HEK293 (cell line): ENCODE measurements at regions not wholly inside any gene's neighbourhood (a gene's known extent, or its start where the extent isn't known, plus 50 kb on each side); places are given as distances from the start of the nearest gene placed in this dataset.

Experiments used
- CTCF ChIA-PET: fragments of 350-600 bp; formaldehyde crosslinking; extraction: SDS; loops from one replicate; lab custom pipeline; 2021; ENCODE audit warnings: antibody characterized with exemption; lab: Yijun Ruan, JAX
- POLR2A ChIA-PET: fragments of 300-600 bp; formaldehyde crosslinking; extraction: SDS; loops from one replicate; lab custom pipeline; 2020; ENCODE audit warnings: antibody characterized with exemption, inconsistent platforms; lab: Yijun Ruan, JAX
- H3K27ac ChIP-seq: fragments of 200-500 bp; sonication (Bioruptor generic); 2 replicates; pipeline ENCODE4 v1.5.1; 2014; ENCODE audit warnings: low read depth, low read length, control low read depth, inconsistent platforms; ENCODE audit errors: extremely low read depth
- H3K36me3 ChIP-seq, 2 experiments: fragments of 200-500 bp in 1 of 2; sonication (Bioruptor generic) in 1 of 2; 1 replicate in 1 of 2; 2 replicates in 1 of 2; pipeline ENCODE4 v1.5.1; 2014 to 2017; ENCODE audit warnings: inconsistent platforms in 2 of 2, low read length in 2 of 2; ENCODE audit not compliant: control insufficient read depth in 2 of 2, insufficient read depth in 1 of 2
- H3K4me1 ChIP-seq: fragments of 200-500 bp; sonication (Bioruptor generic); 2 replicates; pipeline ENCODE4 v1.5.1; 2014; ENCODE audit warnings: mild to moderate bottlenecking, low read length, inconsistent platforms; ENCODE audit not compliant: control insufficient read depth, insufficient read depth
- H3K4me3 ChIP-seq: 2 replicates; pipeline ENCODE4 v1.5.1; 2011; ENCODE audit warnings: low read depth, mild to moderate bottlenecking, control low read depth, low read length, moderate library complexity
- H3K9me3 ChIP-seq: fragments of 200-500 bp; sonication (Bioruptor generic); 2 replicates; pipeline ENCODE4 v1.5.1; 2014; ENCODE audit warnings: low read depth, low read length, inconsistent platforms; ENCODE audit not compliant: control insufficient read depth, insufficient read depth
- KLF10 ChIP-seq: fragments of 450-650 bp; IDR thresholded peaks from 2 replicates; pipeline ENCODE4 v1.5.1; 2018; ENCODE audit warnings: missing biosample characterization, mild to moderate bottlenecking, missing genetic modification characterization
- PRDM1 ChIP-seq: fragments of 450-650 bp; formaldehyde crosslinking; IDR thresholded peaks from 2 replicates; pipeline ENCODE4; 2016; ENCODE audit warnings: missing biosample characterization, missing genetic modification characterization
- SP7 ChIP-seq: fragments of 450-650 bp; formaldehyde crosslinking; IDR thresholded peaks from 2 replicates; pipeline ENCODE4 v1.5.1; 2016; ENCODE audit warnings: missing biosample characterization, missing genetic modification characterization
- YY1 ChIP-seq: fragments of 450-650 bp; formaldehyde crosslinking; IDR thresholded peaks from 2 replicates; pipeline ENCODE4 v1.5.1; 2018; ENCODE audit warnings: missing biosample characterization, missing genetic modification characterization
- ZBTB1 ChIP-seq: fragments of 450-650 bp; formaldehyde crosslinking; IDR thresholded peaks from 2 replicates; pipeline ENCODE4 v1.5.1; 2016; ENCODE audit warnings: missing biosample characterization, missing genetic modification characterization
- ZNF132 ChIP-seq: fragments of 450-650 bp; formaldehyde crosslinking; IDR thresholded peaks from 2 replicates; pipeline ENCODE4 v1.5.1; 2017; ENCODE audit warnings: missing biosample characterization, missing genetic modification characterization, borderline replicate concordance
- ZNF239 ChIP-seq: fragments of 450-650 bp; formaldehyde crosslinking; IDR thresholded peaks from 2 replicates; pipeline ENCODE4 v1.5.1; 2016; ENCODE audit warnings: missing biosample characterization, missing genetic modification characterization
- ZNF473 ChIP-seq: fragments of 450-650 bp; formaldehyde crosslinking; IDR thresholded peaks from 2 replicates; pipeline ENCODE4 v1.5.1; 2017; ENCODE audit warnings: missing biosample characterization, missing genetic modification characterization
- ZNF670 ChIP-seq: fragments of 450-650 bp; formaldehyde crosslinking; IDR thresholded peaks from 2 replicates; pipeline ENCODE4 v1.5.1; 2016; ENCODE audit warnings: missing biosample characterization, missing genetic modification characterization, low read depth
- ZNF792 ChIP-seq: fragments of 450-650 bp; formaldehyde crosslinking; IDR thresholded peaks from 2 replicates; pipeline ENCODE4 v1.5.1; 2016; ENCODE audit warnings: missing biosample characterization, missing genetic modification characterization
- ZSCAN30 ChIP-seq: fragments of 450-650 bp; IDR thresholded peaks from 2 replicates; pipeline ENCODE4 v1.5.1; 2018; ENCODE audit warnings: missing biosample characterization, mild to moderate bottlenecking, missing genetic modification characterization, moderate library complexity
- TF ChIP-seq, protein P1 (sequence below): fragments of 450-650 bp; formaldehyde crosslinking; IDR thresholded peaks from 2 replicates; pipeline ENCODE4 v1.5.1; 2017; ENCODE audit warnings: missing biosample characterization, missing genetic modification characterization
- TF ChIP-seq, protein P2 (sequence below): fragments of 450-650 bp; formaldehyde crosslinking; IDR thresholded peaks from 2 replicates; pipeline ENCODE4 v1.5.1; 2016; ENCODE audit warnings: missing biosample characterization, missing genetic modification characterization
- TF ChIP-seq, protein P3 (sequence below): fragments of 450-650 bp; formaldehyde crosslinking; IDR thresholded peaks from 2 replicates; pipeline ENCODE4 v1.5.1; 2016; ENCODE audit warnings: missing biosample characterization, missing genetic modification characterization
- TF ChIP-seq, protein P4 (sequence below): fragments of 450-650 bp; formaldehyde crosslinking; IDR thresholded peaks from 2 replicates; pipeline ENCODE4 v1.5.1; 2016; ENCODE audit warnings: missing biosample characterization, missing genetic modification characterization
- TF ChIP-seq, protein P5 (sequence below): fragments of 450-650 bp; formaldehyde crosslinking; IDR thresholded peaks from 2 replicates; pipeline ENCODE4 v1.5.1; 2016; ENCODE audit warnings: missing biosample characterization, missing genetic modification characterization
- TF ChIP-seq, protein P6 (sequence below): fragments of 450-650 bp; formaldehyde crosslinking; IDR thresholded peaks from 2 replicates; pipeline ENCODE4 v1.5.1; 2017; ENCODE audit warnings: missing biosample characterization, missing genetic modification characterization

DNA sequence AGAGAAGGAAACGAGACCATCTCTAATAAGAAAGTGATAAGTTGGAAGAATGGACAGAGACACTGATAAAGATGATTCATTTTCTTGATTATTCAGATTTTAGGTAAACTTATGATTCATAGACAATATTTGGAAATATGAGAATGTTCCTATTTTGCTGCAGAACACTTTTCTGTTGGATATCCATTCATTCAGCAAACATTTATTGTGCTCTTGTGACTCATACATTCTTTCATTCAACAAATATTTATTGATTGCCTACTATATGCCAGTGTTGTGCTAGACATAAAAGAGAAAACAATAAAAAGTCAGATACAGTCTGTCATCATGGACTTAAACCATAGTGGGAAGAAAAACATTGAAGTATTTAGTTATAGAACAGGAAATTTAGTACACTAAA, 1232.0 kb downstream of the STIM2 start (continued):
- TF ChIP-seq, protein P1, sequence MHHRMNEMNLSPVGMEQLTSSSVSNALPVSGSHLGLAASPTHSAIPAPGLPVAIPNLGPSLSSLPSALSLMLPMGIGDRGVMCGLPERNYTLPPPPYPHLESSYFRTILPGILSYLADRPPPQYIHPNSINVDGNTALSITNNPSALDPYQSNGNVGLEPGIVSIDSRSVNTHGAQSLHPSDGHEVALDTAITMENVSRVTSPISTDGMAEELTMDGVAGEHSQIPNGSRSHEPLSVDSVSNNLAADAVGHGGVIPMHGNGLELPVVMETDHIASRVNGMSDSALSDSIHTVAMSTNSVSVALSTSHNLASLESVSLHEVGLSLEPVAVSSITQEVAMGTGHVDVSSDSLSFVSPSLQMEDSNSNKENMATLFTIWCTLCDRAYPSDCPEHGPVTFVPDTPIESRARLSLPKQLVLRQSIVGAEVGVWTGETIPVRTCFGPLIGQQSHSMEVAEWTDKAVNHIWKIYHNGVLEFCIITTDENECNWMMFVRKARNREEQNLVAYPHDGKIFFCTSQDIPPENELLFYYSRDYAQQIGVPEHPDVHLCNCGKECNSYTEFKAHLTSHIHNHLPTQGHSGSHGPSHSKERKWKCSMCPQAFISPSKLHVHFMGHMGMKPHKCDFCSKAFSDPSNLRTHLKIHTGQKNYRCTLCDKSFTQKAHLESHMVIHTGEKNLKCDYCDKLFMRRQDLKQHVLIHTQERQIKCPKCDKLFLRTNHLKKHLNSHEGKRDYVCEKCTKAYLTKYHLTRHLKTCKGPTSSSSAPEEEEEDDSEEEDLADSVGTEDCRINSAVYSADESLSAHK (tag by site-specific recombination), result no peak

DNA sequence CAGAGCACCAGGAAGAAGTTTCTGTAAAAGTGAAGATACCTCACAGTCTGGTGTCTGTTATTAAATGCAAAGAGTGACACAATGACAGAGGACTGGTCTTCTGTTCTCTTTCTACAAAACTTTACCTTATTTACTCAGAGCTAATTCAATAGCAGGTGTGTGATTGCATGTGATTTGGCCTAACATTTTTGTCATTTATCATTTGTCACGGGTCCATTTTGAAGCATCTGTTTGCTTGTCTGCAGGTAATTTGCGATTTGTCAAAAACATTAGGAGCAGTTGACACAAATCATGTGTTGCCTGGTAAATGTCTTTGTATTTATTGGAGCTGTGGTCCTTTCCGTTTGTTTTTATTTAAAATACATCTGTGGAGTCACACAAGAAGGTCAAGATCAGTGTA, 1232.4 kb downstream of the STIM2 start:
- no peak overlapping the region for H3K27ac ChIP-seq
- no peak for TF ChIP-seq ZNF132 (tag by site-specific recombination)
- TF ChIP-seq, all 188 proteins: peak for 0
- H3K36me3 ChIP-seq, result no peaks in the 10 kb centered on the region
- CTCF ChIA-PET, result no interaction called here
- no peak overlapping the region for H3K4me3 ChIP-seq
- POLR2A ChIA-PET, result no interaction called here
- no peaks in the 10 kb centered on the region for H3K9me3 ChIP-seq
- H3K4me1 ChIP-seq, result no peaks in the 10 kb centered on the region

DNA sequence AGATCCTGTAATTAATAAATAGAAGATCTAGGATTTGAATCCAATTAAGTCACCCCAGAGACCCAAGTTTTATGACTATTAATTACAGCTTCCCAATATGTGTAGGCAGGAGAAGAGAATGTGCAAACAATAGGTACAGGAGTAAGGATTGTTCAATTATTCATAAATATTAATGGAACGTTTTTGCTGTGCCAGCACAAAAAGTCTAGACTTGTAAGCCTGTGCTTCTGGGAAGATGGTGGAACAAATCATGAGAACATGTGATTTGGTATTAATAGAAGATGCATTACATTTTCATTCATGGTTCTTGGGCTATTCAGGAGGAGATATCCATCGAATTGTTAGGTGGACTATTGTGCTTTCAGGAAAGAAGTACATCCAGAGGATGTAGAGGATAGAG, 1240.9 kb downstream of the STIM2 start:
- POLR2A ChIA-PET, result no interaction called here
- Histone ChIP-seq H3K9me3 (no peaks in the 10 kb centered on the region), H3K4me1 (no peaks in the 10 kb centered on the region), H3K36me3 (no peaks in the 10 kb centered on the region), H3K27ac (no peak overlapping the region), H3K4me3 (no peak overlapping the region)
- CTCF ChIA-PET, result no interaction called here
- TF ChIP-seq ZSCAN30 (tag by site-specific recombination), result no peak
- TF ChIP-seq ZNF792 (tag by site-specific recombination), result no peak
- TF ChIP-seq KLF10, result no peak
- TF ChIP-seq, protein P2, sequence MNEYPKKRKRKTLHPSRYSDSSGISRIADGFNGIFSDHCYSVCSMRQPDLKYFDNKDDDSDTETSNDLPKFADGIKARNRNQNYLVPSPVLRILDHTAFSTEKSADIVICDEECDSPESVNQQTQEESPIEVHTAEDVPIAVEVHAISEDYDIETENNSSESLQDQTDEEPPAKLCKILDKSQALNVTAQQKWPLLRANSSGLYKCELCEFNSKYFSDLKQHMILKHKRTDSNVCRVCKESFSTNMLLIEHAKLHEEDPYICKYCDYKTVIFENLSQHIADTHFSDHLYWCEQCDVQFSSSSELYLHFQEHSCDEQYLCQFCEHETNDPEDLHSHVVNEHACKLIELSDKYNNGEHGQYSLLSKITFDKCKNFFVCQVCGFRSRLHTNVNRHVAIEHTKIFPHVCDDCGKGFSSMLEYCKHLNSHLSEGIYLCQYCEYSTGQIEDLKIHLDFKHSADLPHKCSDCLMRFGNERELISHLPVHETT (tag by site-specific recombination), result no peak
- no peak for TF ChIP-seq ZNF473 (tag by site-specific recombination)
- TF ChIP-seq, protein P3, sequence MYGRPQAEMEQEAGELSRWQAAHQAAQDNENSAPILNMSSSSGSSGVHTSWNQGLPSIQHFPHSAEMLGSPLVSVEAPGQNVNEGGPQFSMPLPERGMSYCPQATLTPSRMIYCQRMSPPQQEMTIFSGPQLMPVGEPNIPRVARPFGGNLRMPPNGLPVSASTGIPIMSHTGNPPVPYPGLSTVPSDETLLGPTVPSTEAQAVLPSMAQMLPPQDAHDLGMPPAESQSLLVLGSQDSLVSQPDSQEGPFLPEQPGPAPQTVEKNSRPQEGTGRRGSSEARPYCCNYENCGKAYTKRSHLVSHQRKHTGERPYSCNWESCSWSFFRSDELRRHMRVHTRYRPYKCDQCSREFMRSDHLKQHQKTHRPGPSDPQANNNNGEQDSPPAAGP (tag by site-specific recombination), result no peak
- no peak for TF ChIP-seq SP7 (tag by site-specific recombination)
- TF ChIP-seq, protein P4, sequence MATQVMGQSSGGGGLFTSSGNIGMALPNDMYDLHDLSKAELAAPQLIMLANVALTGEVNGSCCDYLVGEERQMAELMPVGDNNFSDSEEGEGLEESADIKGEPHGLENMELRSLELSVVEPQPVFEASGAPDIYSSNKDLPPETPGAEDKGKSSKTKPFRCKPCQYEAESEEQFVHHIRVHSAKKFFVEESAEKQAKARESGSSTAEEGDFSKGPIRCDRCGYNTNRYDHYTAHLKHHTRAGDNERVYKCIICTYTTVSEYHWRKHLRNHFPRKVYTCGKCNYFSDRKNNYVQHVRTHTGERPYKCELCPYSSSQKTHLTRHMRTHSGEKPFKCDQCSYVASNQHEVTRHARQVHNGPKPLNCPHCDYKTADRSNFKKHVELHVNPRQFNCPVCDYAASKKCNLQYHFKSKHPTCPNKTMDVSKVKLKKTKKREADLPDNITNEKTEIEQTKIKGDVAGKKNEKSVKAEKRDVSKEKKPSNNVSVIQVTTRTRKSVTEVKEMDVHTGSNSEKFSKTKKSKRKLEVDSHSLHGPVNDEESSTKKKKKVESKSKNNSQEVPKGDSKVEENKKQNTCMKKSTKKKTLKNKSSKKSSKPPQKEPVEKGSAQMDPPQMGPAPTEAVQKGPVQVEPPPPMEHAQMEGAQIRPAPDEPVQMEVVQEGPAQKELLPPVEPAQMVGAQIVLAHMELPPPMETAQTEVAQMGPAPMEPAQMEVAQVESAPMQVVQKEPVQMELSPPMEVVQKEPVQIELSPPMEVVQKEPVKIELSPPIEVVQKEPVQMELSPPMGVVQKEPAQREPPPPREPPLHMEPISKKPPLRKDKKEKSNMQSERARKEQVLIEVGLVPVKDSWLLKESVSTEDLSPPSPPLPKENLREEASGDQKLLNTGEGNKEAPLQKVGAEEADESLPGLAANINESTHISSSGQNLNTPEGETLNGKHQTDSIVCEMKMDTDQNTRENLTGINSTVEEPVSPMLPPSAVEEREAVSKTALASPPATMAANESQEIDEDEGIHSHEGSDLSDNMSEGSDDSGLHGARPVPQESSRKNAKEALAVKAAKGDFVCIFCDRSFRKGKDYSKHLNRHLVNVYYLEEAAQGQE, result no peak
- no peak for TF ChIP-seq YY1 (tag by site-specific recombination)
- TF ChIP-seq ZNF670, result no peak
- TF ChIP-seq ZNF239, result no peak
- TF ChIP-seq, protein P5, sequence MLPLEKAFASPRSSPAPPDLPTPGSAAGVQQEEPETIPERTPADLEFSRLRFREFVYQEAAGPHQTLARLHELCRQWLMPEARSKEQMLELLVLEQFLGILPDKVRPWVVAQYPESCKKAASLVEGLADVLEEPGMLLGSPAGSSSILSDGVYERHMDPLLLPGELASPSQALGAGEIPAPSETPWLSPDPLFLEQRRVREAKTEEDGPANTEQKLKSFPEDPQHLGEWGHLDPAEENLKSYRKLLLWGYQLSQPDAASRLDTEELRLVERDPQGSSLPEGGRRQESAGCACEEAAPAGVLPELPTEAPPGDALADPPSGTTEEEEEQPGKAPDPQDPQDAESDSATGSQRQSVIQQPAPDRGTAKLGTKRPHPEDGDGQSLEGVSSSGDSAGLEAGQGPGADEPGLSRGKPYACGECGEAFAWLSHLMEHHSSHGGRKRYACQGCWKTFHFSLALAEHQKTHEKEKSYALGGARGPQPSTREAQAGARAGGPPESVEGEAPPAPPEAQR (tag by site-specific recombination), result no peak
- TF ChIP-seq PRDM1 (tag by site-specific recombination), result no peak
- no peak for TF ChIP-seq ZBTB1 (tag by site-specific recombination)
- TF ChIP-seq, protein P6, sequence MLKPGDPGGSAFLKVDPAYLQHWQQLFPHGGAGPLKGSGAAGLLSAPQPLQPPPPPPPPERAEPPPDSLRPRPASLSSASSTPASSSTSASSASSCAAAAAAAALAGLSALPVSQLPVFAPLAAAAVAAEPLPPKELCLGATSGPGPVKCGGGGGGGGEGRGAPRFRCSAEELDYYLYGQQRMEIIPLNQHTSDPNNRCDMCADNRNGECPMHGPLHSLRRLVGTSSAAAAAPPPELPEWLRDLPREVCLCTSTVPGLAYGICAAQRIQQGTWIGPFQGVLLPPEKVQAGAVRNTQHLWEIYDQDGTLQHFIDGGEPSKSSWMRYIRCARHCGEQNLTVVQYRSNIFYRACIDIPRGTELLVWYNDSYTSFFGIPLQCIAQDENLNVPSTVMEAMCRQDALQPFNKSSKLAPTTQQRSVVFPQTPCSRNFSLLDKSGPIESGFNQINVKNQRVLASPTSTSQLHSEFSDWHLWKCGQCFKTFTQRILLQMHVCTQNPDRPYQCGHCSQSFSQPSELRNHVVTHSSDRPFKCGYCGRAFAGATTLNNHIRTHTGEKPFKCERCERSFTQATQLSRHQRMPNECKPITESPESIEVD (tag by site-specific recombination), result no peak
